Neutrophil (primary cell): ENCODE measurements at regions not wholly inside any gene's neighbourhood (a gene's known extent, or its start where the extent isn't known, plus 50 kb on each side); places are given as distances from the start of the nearest gene placed in this dataset.

Source experiments
- H3K27ac ChIP-seq: fragments of 200-600 bp; sonication (generic); 2 replicates; pipeline ENCODE4 v1.5.1; 2016; ENCODE audit warnings: mild to moderate bottlenecking, moderate library complexity
- H3K27me3 ChIP-seq: fragments of 200-600 bp; sonication (generic); 2 replicates; pipeline ENCODE4 v1.6.0; 2016; ENCODE audit warnings: mild to moderate bottlenecking
- H3K36me3 ChIP-seq: fragments of 200-600 bp; sonication (generic); 2 replicates; pipeline ENCODE4 v1.5.1; 2017
- H3K4me1 ChIP-seq, 2 experiments: fragments of 200-600 bp in 1 of 2; sonication (generic) in 1 of 2; 1 replicate in 1 of 2; 2 replicates in 1 of 2; pipeline versions ENCODE4 v1.5.1 to v1.6.1; 2013 to 2016; ENCODE audit warnings: low read depth in 1 of 2, low read length in 1 of 2, mild to moderate bottlenecking in 1 of 2, moderate library complexity in 1 of 2; ENCODE audit not compliant: control insufficient read depth in 1 of 2, insufficient read depth in 1 of 2
- H3K4me3 ChIP-seq, 2 experiments: fragments of 200-600 bp in 1 of 2; sonication (generic) in 1 of 2; 1 replicate in 1 of 2; 2 replicates in 1 of 2; pipeline ENCODE4 v1.5.1; 2013 to 2016; ENCODE audit warnings: low read depth in 1 of 2, low read length in 1 of 2, mild to moderate bottlenecking in 1 of 2, moderate library complexity in 1 of 2
- H3K9me3 ChIP-seq: fragments of 200-600 bp; sonication (generic); 2 replicates; pipeline ENCODE4 v1.5.1; 2016
- CTCF ChIP-seq: fragments of 200-600 bp; sonication (generic); IDR thresholded peaks from 2 replicates; pipeline ENCODE4 v1.5.1; 2016; ENCODE audit warnings: antibody characterized with exemption

- Histone ChIP-seq H3K36me3 (no peaks in the 10 kb centered on the region), H3K4me3 (no peak overlapping the region), H3K27ac (no peak overlapping the region), H3K27me3 (no peaks in the 10 kb centered on the region), H3K9me3 (no peaks in the 10 kb centered on the region), H3K4me1 (no peaks in the 10 kb centered on the region)
- TF ChIP-seq CTCF = no peak
These were observed 347.8 kb downstream of the IPMK start for GRCh38 chr10:57919864-57920263.

- no peaks in the 10 kb centered on the region for H3K27me3 ChIP-seq
These were observed 350.7 kb downstream of the IPMK start for GRCh38 chr10:57917019-57917418.

GRCh38 chr10:57905861-57906260 lies 361.8 kb downstream of the IPMK start:
- no peaks in the 10 kb centered on the region for H3K36me3 ChIP-seq
- TF ChIP-seq CTCF = no peak
- no peaks in the 10 kb centered on the region for H3K9me3 ChIP-seq
- H3K27ac ChIP-seq = no peak overlapping the region
- H3K4me3 ChIP-seq = no peak overlapping the region
- H3K4me1 ChIP-seq = no peaks in the 10 kb centered on the region
- no peaks in the 10 kb centered on the region for H3K27me3 ChIP-seq

More at GRCh38 chr10:57917019-57917418, 350.7 kb downstream of the IPMK start:
- no peak for TF ChIP-seq CTCF
- no peak overlapping the region for H3K4me3 ChIP-seq
- no peaks in the 10 kb centered on the region for H3K9me3 ChIP-seq
- no peaks in the 10 kb centered on the region for H3K36me3 ChIP-seq
- no peaks in the 10 kb centered on the region for H3K4me1 ChIP-seq
- H3K27ac ChIP-seq = no peak overlapping the region

GRCh38 chr10:57905010-57905409 lies 362.7 kb downstream of the IPMK start:
- Histone ChIP-seq H3K36me3 (no peaks in the 10 kb centered on the region), H3K9me3 (no peaks in the 10 kb centered on the region), H3K27me3 (no peaks in the 10 kb centered on the region), H3K4me3 (no peak overlapping the region), H3K4me1 (no peaks in the 10 kb centered on the region), H3K27ac (no peak overlapping the region)
- no peak for TF ChIP-seq CTCF

- H3K9me3 ChIP-seq = no peaks in the 10 kb centered on the region
- no peaks in the 10 kb centered on the region for H3K4me1 ChIP-seq
- no peaks in the 10 kb centered on the region for H3K27me3 ChIP-seq
- H3K36me3 ChIP-seq = no peaks in the 10 kb centered on the region
- TF ChIP-seq CTCF = no peak
- H3K27ac ChIP-seq = no peak overlapping the region
- H3K4me3 ChIP-seq = no peak overlapping the region
These were observed 369.5 kb downstream of the IPMK start for GRCh38 chr10:57898231-57898630.

- Histone ChIP-seq H3K9me3 (no peaks in the 10 kb centered on the region), H3K4me3 (no peak overlapping the region), H3K36me3 (no peaks in the 10 kb centered on the region), H3K4me1 (no peaks in the 10 kb centered on the region), H3K27ac (no peak overlapping the region), H3K27me3 (no peaks in the 10 kb centered on the region)
- TF ChIP-seq CTCF = no peak
These were observed 370.1 kb downstream of the IPMK start for GRCh38 chr10:57897611-57898010.
